NCI-H524 treated with DMSO at 0.1 percent for 48 hours (cell line): ENCODE measurements at regions not wholly inside any gene's neighbourhood (a gene's known extent, or its start where the extent isn't known, plus 50 kb on each side); places are given as distances from the start of the nearest gene placed in this dataset.
"Not testable (repeated sequence)": the region's sequence is repeated elsewhere in the genome, so short reads cannot be mapped to it uniquely, and the experiment has no call there.

Experiments
- DNase-seq: peaks from one replicate; lab custom pipeline; 2025; lab: John Stamatoyannopoulos, UW

- DNase-seq = not testable (repeated sequence)
These were observed 628.9 kb downstream of the ETNK1 start for GRCh38 chr12:23253910-23254309.

- no peak for DNase-seq
These were observed 634.6 kb downstream of the ETNK1 start for GRCh38 chr12:23259558-23259957.

GRCh38 chr12:23262670-23263069 lies 637.7 kb downstream of the ETNK1 start:
- DNase-seq = no peak

GRCh38 chr12:23277831-23278230 lies 652.9 kb downstream of the ETNK1 start:
- no peak for DNase-seq

- DNase-seq = no peak
These were observed 656.3 kb downstream of the ETNK1 start for GRCh38 chr12:23281295-23281694.

- DNase-seq = no peak
These were observed 657.7 kb downstream of the ETNK1 start for GRCh38 chr12:23282701-23283100.

GRCh38 chr12:23285764-23286530 lies 661.0 kb downstream of the ETNK1 start:
- DNase-seq = not testable (repeated sequence)

- no peak for DNase-seq
These were observed 658.7 kb downstream of the SOX5 start for GRCh38 chr12:23290627-23291330.

- no peak for DNase-seq
These were observed 646.2 kb downstream of the SOX5 start for GRCh38 chr12:23303220-23303619.

- DNase-seq = no peak
These were observed 645.6 kb downstream of the SOX5 start for GRCh38 chr12:23303821-23304220.

- no peak for DNase-seq
These were observed 615.5 kb downstream of the SOX5 start for GRCh38 chr12:23333938-23334337.

GRCh38 chr12:23335593-23335992 lies 613.9 kb downstream of the SOX5 start:
- no peak for DNase-seq

GRCh38 chr12:23337213-23337612 lies 612.3 kb downstream of the SOX5 start:
- DNase-seq = no peak

GRCh38 chr12:23340351-23340750 lies 609.1 kb downstream of the SOX5 start:
- no peak for DNase-seq

GRCh38 chr12:23342407-23342806 lies 607.1 kb downstream of the SOX5 start:
- DNase-seq = no peak

GRCh38 chr12:23349564-23349963 lies 599.9 kb downstream of the SOX5 start:
- DNase-seq = no peak

- DNase-seq = no peak
These were observed 598.7 kb downstream of the SOX5 start for GRCh38 chr12:23350808-23351207.

GRCh38 chr12:23352670-23353069 lies 596.8 kb downstream of the SOX5 start:
- DNase-seq = no peak

- DNase-seq = no peak
These were observed 594.7 kb downstream of the SOX5 start for GRCh38 chr12:23354800-23355199.

GRCh38 chr12:23356440-23356839 lies 593.0 kb downstream of the SOX5 start:
- no peak for DNase-seq

- no peak for DNase-seq
These were observed 592.4 kb downstream of the SOX5 start for GRCh38 chr12:23356927-23357708.

GRCh38 chr12:23359975-23360701 lies 589.3 kb downstream of the SOX5 start:
- DNase-seq = no peak
